ENCODE measurements at regions not wholly inside any gene's neighbourhood (a gene's known extent, or its start where the extent isn't known, plus 50 kb on each side); places are given as distances from the start of the nearest gene placed in this dataset.
A peak's percentile ranks its signal among the peaks of the same experiment; 100 is the strongest.

GRCh38 chr5:122612901-122613300, 162.0 kb upstream of the SNX2 start:
- 0 out of 2 replicates have a peak, but pooled peaks cover 3% of the 10 kb centered on the region for H3K9me3 Mint-ChIP-seq
- DNase-seq (ENCODE audit: low spot score) (no peak), ATAC-seq (peak; percentile 63)
- no peaks in the 10 kb centered on the region for H3K36me3 Mint-ChIP-seq
- no peak overlapping the region for H3K4me3 Mint-ChIP-seq
- H3K4me1 Mint-ChIP-seq, result peaks cover 24% of the 10 kb centered on the region
- POLR2A ChIA-PET, result no interaction called here
- CTCF ChIA-PET, result interaction anchor here (1.4 kb wide), 1 partner anchor 96 kb away, joined by 4 read pairs; no protein-coding TSS in a partner anchor
- no peaks in the 10 kb centered on the region for H3K27me3 Mint-ChIP-seq (ENCODE audit: low read depth)
- peak overlapping the region; percentile 70 for H3K27ac Mint-ChIP-seq
- TF ChIP-seq ZNF219 (CRISPR knock-in tag; IDR thresholded peaks at IDR 0.05; ENCODE audit: borderline replicate concordance) (no peak), E2F1 (CRISPR knock-in tag; IDR thresholded peaks at IDR 0.05) (no peak), ZNF263 (CRISPR knock-in tag; IDR thresholded peaks at IDR 0.05; ENCODE audit: low read depth) (no peak), ZNF423 (CRISPR knock-in tag; IDR thresholded peaks at IDR 0.05) (no peak), RORB (CRISPR knock-in tag; IDR thresholded peaks at IDR 0.05) (no peak), NR1H2 (CRISPR knock-in tag; IDR thresholded peaks at IDR 0.05) (no peak), GTF2I (CRISPR knock-in tag; conservative IDR thresholded peaks at IDR 0.05) (no peak), ZNF512 (CRISPR knock-in tag; IDR thresholded peaks at IDR 0.05; ENCODE audit: borderline replicate concordance) (no peak), ARID4B (CRISPR knock-in tag; IDR thresholded peaks at IDR 0.05; ENCODE audit: borderline replicate concordance) (no peak), ESRRA (CRISPR knock-in tag; IDR thresholded peaks at IDR 0.05; ENCODE audit: borderline replicate concordance) (no peak), ATF3 (CRISPR knock-in tag; conservative IDR thresholded peaks at IDR 0.05) (no peak), FOXK1 (CRISPR knock-in tag; IDR thresholded peaks at IDR 0.05) (no peak), ZNF425 (CRISPR knock-in tag; conservative IDR thresholded peaks at IDR 0.05) (no peak), ZSCAN18 (CRISPR knock-in tag; IDR thresholded peaks at IDR 0.05) (no peak), E2F5 (CRISPR knock-in tag; IDR thresholded peaks at IDR 0.05) (no peak)

Data from WTC11 (cell line).